Epithelial cell of esophagus (primary cell): ENCODE measurements at regions not wholly inside any gene's neighbourhood (a gene's known extent, or its start where the extent isn't known, plus 50 kb on each side); places are given as distances from the start of the nearest gene placed in this dataset.

Experiments used
- DNase-seq: peaks from one replicate; pipeline ENCODE4 v3.0.0; 2010; ENCODE audit warnings: low read depth
- H3K4me3 ChIP-seq: 2 replicates; pipeline ENCODE4 v1.5.1; 2011; ENCODE audit warnings: mild to moderate bottlenecking, low read length, control low read depth
- TF ChIP-seq, protein P1 (sequence below): IDR thresholded peaks from 2 replicates; pipeline ENCODE4 v1.5.1; 2011; ENCODE audit warnings: low read depth, mild to moderate bottlenecking, low read length, control low read depth, inconsistent platforms; ENCODE audit not compliant: insufficient read depth; ENCODE audit errors: missing control alignments

DNA sequence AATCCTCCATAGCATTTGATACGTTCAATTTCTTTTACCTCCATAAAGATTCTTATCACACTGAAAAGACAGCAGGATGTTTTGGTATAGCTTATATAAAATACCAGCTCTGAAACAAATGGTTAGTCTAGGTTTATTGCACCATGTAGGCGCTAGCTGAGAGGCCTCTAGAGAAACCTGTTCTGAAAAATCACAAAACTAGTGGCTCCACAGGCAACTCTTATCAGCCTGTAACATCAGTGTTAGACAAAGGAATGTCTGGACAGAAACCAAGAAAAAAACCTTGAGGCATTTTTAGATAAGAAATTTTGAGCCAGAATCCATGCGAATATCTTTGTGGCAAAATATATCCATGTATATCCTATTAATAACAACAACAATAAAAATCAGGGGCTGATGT, 440.4 kb upstream of the MAP2 start:
- H3K4me3 ChIP-seq, result no peak overlapping the region
- DNase-seq, result peak; percentile 24
- TF ChIP-seq, protein P1, sequence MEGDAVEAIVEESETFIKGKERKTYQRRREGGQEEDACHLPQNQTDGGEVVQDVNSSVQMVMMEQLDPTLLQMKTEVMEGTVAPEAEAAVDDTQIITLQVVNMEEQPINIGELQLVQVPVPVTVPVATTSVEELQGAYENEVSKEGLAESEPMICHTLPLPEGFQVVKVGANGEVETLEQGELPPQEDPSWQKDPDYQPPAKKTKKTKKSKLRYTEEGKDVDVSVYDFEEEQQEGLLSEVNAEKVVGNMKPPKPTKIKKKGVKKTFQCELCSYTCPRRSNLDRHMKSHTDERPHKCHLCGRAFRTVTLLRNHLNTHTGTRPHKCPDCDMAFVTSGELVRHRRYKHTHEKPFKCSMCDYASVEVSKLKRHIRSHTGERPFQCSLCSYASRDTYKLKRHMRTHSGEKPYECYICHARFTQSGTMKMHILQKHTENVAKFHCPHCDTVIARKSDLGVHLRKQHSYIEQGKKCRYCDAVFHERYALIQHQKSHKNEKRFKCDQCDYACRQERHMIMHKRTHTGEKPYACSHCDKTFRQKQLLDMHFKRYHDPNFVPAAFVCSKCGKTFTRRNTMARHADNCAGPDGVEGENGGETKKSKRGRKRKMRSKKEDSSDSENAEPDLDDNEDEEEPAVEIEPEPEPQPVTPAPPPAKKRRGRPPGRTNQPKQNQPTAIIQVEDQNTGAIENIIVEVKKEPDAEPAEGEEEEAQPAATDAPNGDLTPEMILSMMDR, result no peak

DNA sequence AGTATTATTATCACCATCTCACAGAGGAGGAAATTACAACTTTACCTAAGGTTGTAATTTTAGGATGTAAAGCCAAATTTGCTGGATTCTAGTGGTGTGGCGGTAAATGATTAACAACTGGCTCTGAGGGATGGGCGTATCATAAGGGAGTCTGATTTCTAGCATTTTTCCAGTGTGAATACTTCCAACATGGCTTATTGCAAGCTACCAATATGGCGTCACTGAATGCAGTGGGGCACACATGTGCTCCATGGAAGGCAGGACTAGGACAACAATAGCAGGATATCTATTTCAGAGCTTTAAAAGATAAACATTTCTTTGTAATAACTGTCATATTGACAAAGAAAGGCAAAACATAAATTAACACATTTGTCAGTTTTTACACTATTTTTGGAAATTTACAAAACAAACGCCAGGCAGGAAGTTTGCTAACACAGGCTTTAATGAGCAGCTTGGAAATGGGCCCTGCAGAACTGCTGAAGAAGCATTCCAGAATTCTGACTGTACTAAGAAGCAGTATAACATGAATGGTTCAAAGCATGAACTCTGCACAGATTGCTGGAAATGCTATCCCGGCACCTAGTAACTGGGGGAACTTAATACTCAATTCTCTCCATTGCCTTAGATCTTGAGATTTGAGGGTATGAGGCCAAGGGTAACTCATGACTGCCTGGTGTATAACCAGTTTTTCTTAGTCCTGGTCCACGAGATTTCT, 439.3 kb upstream of the MAP2 start:
- no peak overlapping the region for H3K4me3 ChIP-seq
- TF ChIP-seq, protein P1, result no peak
- DNase-seq, result peak; percentile 70

DNA sequence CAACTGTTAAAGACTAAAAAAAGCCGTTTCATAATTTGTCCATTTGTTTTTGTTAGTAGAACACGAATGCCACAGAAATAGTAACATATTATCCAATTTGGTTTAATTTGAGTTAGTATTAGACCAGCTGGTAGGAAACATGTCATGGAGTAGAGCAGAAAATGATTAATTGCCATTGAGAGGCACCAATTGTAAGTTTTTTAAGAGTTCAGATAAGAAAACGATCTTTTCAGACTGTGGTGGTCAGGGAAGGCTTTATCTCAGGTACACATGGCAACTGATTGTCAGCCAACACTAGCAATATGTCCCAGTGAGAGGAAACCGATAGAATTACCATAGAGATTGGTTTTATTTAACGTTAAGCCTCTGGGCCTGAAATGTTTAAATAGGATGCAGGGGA, 438.2 kb upstream of the MAP2 start:
- DNase-seq, result no peak
- TF ChIP-seq, protein P1, result no peak
- no peak overlapping the region for H3K4me3 ChIP-seq

DNA sequence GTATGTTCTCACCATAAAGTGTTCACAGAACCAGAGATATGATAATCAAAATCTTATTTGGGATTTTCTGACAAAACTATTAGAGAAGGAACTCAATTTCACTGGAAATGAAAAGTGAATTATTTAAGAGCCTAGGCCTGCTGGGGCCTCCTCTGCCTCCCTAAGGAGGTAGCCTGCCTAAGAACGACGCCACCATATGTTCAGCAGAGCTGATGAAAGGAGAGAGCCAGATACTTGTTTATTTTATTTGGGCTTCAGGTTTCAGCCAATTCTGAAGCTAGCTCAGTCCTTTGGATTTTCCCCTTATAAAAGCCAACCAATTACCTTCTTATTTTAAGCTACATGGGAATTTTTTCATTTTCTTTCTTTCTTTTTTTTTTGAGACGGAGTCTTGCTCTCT, 433.1 kb upstream of the MAP2 start:
- TF ChIP-seq, protein P1, result no peak
- no peak for DNase-seq
- no peak overlapping the region for H3K4me3 ChIP-seq

DNA sequence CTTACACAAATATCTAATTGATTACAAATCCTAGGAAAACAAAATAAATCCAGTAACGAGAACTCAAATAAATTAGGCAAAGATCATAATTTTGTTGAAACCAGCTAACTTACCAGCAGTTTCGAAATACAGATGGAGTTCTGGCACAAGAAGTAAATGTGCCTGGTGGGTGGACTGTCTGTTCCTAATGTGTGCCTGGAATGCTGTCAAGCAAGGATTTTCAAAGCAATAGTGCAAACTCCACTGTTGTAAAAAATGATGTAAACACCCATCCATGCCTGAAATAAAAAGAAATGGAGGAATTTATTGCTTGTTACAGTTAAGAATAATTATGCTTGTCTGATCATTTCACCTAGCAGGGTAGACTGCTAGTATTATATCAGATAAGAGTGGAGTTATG, 423.9 kb upstream of the MAP2 start:
- DNase-seq, result no peak
- TF ChIP-seq, protein P1, result no peak
- no peak overlapping the region for H3K4me3 ChIP-seq

DNA sequence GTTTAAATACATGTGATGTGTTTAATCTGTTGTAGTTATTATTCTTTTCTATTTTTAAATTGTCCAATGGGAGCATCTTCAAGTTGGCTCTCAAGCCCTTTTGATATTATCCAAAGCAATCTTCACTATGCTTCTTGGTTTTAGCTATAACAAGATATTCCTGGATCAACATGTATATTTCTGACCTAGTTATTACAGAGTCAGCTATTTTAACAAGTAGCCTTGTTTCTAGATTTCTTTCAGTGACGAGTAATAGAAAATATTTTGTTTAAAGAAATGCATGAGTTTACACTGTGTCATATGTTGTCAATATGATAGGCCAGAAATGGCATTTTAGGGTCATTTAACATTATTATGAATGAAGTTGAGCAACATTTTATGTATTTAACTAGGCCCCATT, 421.8 kb upstream of the MAP2 start:
- no peak for DNase-seq
- TF ChIP-seq, protein P1, result no peak

DNA sequence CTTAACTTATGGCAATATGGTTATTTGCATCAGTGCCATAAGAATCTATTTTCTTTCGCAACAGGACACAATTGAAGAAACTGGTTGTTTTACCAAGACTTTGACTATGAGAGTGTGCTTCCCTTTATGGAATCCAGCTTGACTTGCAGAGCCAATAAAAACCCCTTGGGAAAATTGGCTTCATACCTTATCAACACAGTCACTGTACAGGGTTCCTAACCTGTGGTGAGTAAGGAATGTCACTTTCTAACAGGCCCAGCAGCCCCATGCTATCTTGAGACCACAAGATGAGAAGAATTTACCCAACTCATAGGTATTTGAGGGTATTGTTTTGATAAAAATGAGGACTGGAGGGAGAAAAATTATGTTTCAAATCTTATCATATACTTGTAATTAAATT, 418.5 kb upstream of the MAP2 start:
- TF ChIP-seq, protein P1, result no peak
- no peak overlapping the region for H3K4me3 ChIP-seq
- peak; percentile 38 for DNase-seq

More for the DNA sequence above, 421.8 kb upstream of the MAP2 start:
- no peak overlapping the region for H3K4me3 ChIP-seq
